B cell (primary cell): ENCODE measurements at regions not wholly inside any gene's neighbourhood (a gene's known extent, or its start where the extent isn't known, plus 50 kb on each side); places are given as distances from the start of the nearest gene placed in this dataset.

Experiments used
- ATAC-seq: fragments of 200-7000 bp; cut with Tn5 transposase; one replicate; pipeline ENCODE4 v1.10.0; 2021; ENCODE audit warnings: low read depth, mild to moderate bottlenecking, moderate number of reproducible peaks, moderate library complexity
- CTCF ChIA-PET: fragments of 350-600 bp; sonication (Branson Sonifier 250); formaldehyde crosslinking; loops from one replicate; lab custom pipeline; 2021; ENCODE audit warnings: antibody characterized with exemption, inconsistent platforms; lab: Charles Lee
- POLR2A ChIA-PET: fragments of 350-600 bp; sonication (Branson Sonifier 250); formaldehyde crosslinking; loops from one replicate; lab custom pipeline; 2021; ENCODE audit warnings: antibody characterized with exemption; lab: Charles Lee
- DNase-seq: peaks from one replicate; pipeline ENCODE4 v3.0.0; 2013
- H2AFZ ChIP-seq: 2 replicates; pipeline ENCODE4 v1.6.1; 2012; ENCODE audit warnings: mild to moderate bottlenecking, low read depth, low read length; ENCODE audit not compliant: insufficient read depth, poor library complexity, severe bottlenecking
- H3K27ac ChIP-seq, 2 donors: 1 replicate in 1 of 2; 2 replicates in 1 of 2; pipeline ENCODE4 v1.5.1; 2012 to 2013; ENCODE audit warnings: low read length in 2 of 2, mild to moderate bottlenecking in 2 of 2, moderate library complexity in 1 of 2
- H3K27me3 ChIP-seq, 4 experiments: fragments of 200-600 bp in 1 of 4; sonication (generic) in 1 of 4; replicated peaks in 1 of 4; 1 replicate in 2 of 4; 2 replicates in 2 of 4; pipeline versions ENCODE4 v1.6.1 to v1.7.0; 2013 to 2016; ENCODE audit warnings: low read length in 3 of 4, mild to moderate bottlenecking in 2 of 4, mixed read lengths in 1 of 4, moderate library complexity in 1 of 4; ENCODE audit not compliant: insufficient read depth in 4 of 4, control insufficient read depth in 3 of 4; ENCODE audit errors: control extremely low read depth in 1 of 4
- H3K36me3 ChIP-seq, 2 experiments: replicated peaks in 1 of 2; 1 replicate in 1 of 2; 2 replicates in 1 of 2; pipeline versions ENCODE4 v1.6.1 to v1.7.1; 2013; ENCODE audit warnings: low read length in 1 of 2; ENCODE audit not compliant: insufficient read depth in 2 of 2, control insufficient read depth in 1 of 2; ENCODE audit errors: control extremely low read depth in 1 of 2, extremely low read depth in 1 of 2
- H3K4me1 ChIP-seq, 2 donors: fragments of 200-600 bp in 1 of 2; sonication (generic) in 1 of 2; 1 replicate in 1 of 2; 2 replicates in 1 of 2; pipeline versions ENCODE4 v1.5.1 to v1.6.1; 2013 to 2017; ENCODE audit warnings: low read length in 2 of 2; ENCODE audit not compliant: control insufficient read depth in 2 of 2, insufficient read depth in 2 of 2
- H3K4me2 ChIP-seq: replicated peaks from 2 replicates; pipeline ENCODE3; 2012; ENCODE audit warnings: mild to moderate bottlenecking, low read depth, low read length; ENCODE audit not compliant: poor library complexity, severe bottlenecking
- H3K4me3 ChIP-seq, 5 experiments: fragments of 200-600 bp in 1 of 5; sonication (generic) in 1 of 5; 1 replicate in 3 of 5; 2 replicates in 2 of 5; pipeline versions ENCODE4 v1.5.1 to v1.7.0; 2011 to 2016; ENCODE audit warnings: low read length in 4 of 5, mild to moderate bottlenecking in 4 of 5, low read depth in 2 of 5, control low read depth in 1 of 5, moderate library complexity in 1 of 5; ENCODE audit not compliant: insufficient read depth in 1 of 5; ENCODE audit errors: control extremely low read depth in 1 of 5, extremely low read depth in 1 of 5
- H3K79me2 ChIP-seq: fragments of 200-600 bp; sonication (generic); one replicate; pipeline ENCODE4 v1.6.0; 2016; ENCODE audit warnings: low read length; ENCODE audit not compliant: control insufficient read depth, insufficient read depth
- H3K9ac ChIP-seq: fragments of 200-600 bp; sonication (generic); 2 replicates; pipeline ENCODE4 v1.6.1; 2017; ENCODE audit warnings: mild to moderate bottlenecking, low read length, moderate library complexity
- H3K9me3 ChIP-seq, 3 donors: one replicate each; pipeline versions ENCODE4 v1.6.1 to v1.7.1; 2013; ENCODE audit warnings: low read length in 2 of 3; ENCODE audit not compliant: control insufficient read depth in 2 of 3, insufficient read depth in 1 of 3; ENCODE audit errors: control extremely low read depth in 1 of 3
- H4K20me1 ChIP-seq: 2 replicates; pipeline ENCODE4 v1.6.0; 2012; ENCODE audit warnings: mild to moderate bottlenecking, low read length; ENCODE audit not compliant: insufficient read depth, control insufficient read depth, poor library complexity, severe bottlenecking
- H3K27ac Mint-ChIP-seq: one replicate; pipeline ENCODE4 v1.8.0; 2021; ENCODE audit warnings: mixed read lengths
- H3K27me3 Mint-ChIP-seq: one replicate; pipeline ENCODE4 v1.8.0; 2021; ENCODE audit warnings: mixed read lengths
- H3K4me1 Mint-ChIP-seq: one replicate; pipeline ENCODE4 v1.8.0; 2021; ENCODE audit warnings: mixed read lengths
- H3K4me3 Mint-ChIP-seq: one replicate; pipeline ENCODE4 v1.8.0; 2021; ENCODE audit warnings: mixed read lengths
- H3K9me3 Mint-ChIP-seq: one replicate; pipeline ENCODE4 v1.8.0; 2022; ENCODE audit warnings: mixed read lengths; ENCODE audit not compliant: insufficient read depth
- EZH2 ChIP-seq: IDR thresholded peaks from 2 replicates; pipeline ENCODE4 v1.6.1; 2012; ENCODE audit warnings: borderline replicate concordance, low read depth, mild to moderate bottlenecking, moderate library complexity, low read length; ENCODE audit not compliant: insufficient read depth, poor library complexity, severe bottlenecking
- WGBS: methylation state at CpG from one replicate; pipeline ENCODE4 v1.1.5; 2013; ENCODE audit warnings: missing lambda C conversion rate; ENCODE audit not compliant: insufficient coverage; 5-methylcytosine and 5-hydroxymethylcytosine counted together
- intact Hi-C: fragments of 100-400 bp; cut with micrococcal nuclease; formaldehyde crosslinking; loops from one replicate; pipeline ENCODE4 v1.10.0; 2022
- TF ChIP-seq, protein P1 (sequence below): fragments of 200-600 bp; IDR thresholded peaks from one replicate; pipeline ENCODE4 v1.8.0; 2022; ENCODE audit warnings: antibody characterized with exemption, mild to moderate bottlenecking

DNA sequence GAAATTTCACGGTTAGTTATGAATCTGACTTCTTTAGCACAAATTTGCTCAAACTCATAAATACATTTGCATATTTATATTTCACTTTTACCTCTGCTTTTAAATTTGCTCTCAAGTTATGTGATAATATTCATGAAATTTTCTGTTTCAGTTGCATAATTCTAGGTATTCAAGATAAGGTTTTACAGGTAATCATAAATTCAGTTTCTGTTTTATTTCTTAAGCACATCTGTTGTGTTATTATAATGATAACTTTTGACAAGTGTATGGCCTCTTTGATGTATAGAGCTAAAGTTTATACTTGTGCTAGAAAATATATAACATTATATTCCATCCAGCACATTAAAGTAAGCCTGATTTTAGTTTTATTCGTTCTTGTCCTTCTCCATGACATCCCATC is 308.1 kb downstream of the SLC7A11 start:
- DNase-seq, result no peak
- no peak overlapping the region for H2AFZ ChIP-seq
- H3K27ac ChIP-seq, result no peak overlapping the region
- CTCF ChIA-PET, result no interaction called here
- H3K79me2 ChIP-seq, result no peaks in the 10 kb centered on the region
- no peak overlapping the region for H3K9ac ChIP-seq
- H3K4me3 ChIP-seq, result no peak overlapping the region
- POLR2A ChIA-PET, result no interaction called here
- intact Hi-C loops, result no loop called here
- no peaks in the 10 kb centered on the region for H4K20me1 ChIP-seq
- WGBS, result no CpG with 5 or more reads among the region's 2 CpGs
- TF ChIP-seq EZH2, result no peak
- TF ChIP-seq, protein P1, sequence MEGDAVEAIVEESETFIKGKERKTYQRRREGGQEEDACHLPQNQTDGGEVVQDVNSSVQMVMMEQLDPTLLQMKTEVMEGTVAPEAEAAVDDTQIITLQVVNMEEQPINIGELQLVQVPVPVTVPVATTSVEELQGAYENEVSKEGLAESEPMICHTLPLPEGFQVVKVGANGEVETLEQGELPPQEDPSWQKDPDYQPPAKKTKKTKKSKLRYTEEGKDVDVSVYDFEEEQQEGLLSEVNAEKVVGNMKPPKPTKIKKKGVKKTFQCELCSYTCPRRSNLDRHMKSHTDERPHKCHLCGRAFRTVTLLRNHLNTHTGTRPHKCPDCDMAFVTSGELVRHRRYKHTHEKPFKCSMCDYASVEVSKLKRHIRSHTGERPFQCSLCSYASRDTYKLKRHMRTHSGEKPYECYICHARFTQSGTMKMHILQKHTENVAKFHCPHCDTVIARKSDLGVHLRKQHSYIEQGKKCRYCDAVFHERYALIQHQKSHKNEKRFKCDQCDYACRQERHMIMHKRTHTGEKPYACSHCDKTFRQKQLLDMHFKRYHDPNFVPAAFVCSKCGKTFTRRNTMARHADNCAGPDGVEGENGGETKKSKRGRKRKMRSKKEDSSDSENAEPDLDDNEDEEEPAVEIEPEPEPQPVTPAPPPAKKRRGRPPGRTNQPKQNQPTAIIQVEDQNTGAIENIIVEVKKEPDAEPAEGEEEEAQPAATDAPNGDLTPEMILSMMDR, result no peak
- no peaks in the 10 kb centered on the region for H3K4me1 Mint-ChIP-seq
- no peak overlapping the region for H3K4me2 ChIP-seq
- H3K27me3 ChIP-seq, result no peaks in the 10 kb centered on the region
- no peaks in the 10 kb centered on the region for H3K36me3 ChIP-seq
- no peak overlapping the region for H3K4me3 Mint-ChIP-seq
- no peak overlapping the region for H3K27ac Mint-ChIP-seq
- H3K4me1 ChIP-seq, result no peaks in the 10 kb centered on the region
- ATAC-seq, result no peak
- H3K9me3 ChIP-seq, result no peaks in the 10 kb centered on the region
- H3K9me3 Mint-ChIP-seq, result no peaks in the 10 kb centered on the region
- H3K27me3 Mint-ChIP-seq, result no peaks in the 10 kb centered on the region

DNA sequence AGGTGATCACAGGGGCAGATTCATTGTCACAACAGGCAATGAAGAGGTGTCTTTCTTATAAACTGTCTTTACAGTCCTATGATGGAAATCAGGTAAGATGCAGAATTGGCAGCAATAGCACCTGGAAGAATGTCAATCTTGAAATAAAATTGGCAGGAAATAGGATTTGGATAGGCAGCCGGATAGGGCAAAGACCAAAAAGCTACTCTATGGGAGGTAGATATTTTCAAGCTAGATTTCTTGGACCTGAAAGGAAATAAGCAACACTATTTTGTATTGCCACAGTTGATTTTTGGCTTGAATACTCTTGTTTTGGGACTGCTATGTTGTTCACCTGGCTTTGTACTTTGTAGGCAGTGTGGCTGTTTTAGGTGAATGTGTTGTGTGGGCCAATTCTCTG is 314.2 kb downstream of the SLC7A11 start:
- Histone ChIP-seq H3K36me3 (no peaks in the 10 kb centered on the region), H3K9me3 (no peaks in the 10 kb centered on the region), H3K4me2 (no peak overlapping the region), H4K20me1 (no peaks in the 10 kb centered on the region), H3K4me3 (no peak overlapping the region), H3K27ac (no peak overlapping the region), H3K79me2 (no peaks in the 10 kb centered on the region), H3K9ac (no peak overlapping the region), H3K27me3 (no peaks in the 10 kb centered on the region), H3K4me1 (no peaks in the 10 kb centered on the region), H2AFZ (no peak overlapping the region)
- ATAC-seq (no peak), DNase-seq (no peak)
- no peaks in the 10 kb centered on the region for H3K4me1 Mint-ChIP-seq
- TF ChIP-seq EZH2, result no peak
- TF ChIP-seq, protein P1, result no peak
- ChIA-PET POLR2A (no interaction called here), CTCF (no interaction called here)
- no peak overlapping the region for H3K27ac Mint-ChIP-seq
- no peak overlapping the region for H3K4me3 Mint-ChIP-seq
- intact Hi-C loops, result no loop called here
- no peaks in the 10 kb centered on the region for H3K27me3 Mint-ChIP-seq
- H3K9me3 Mint-ChIP-seq, result no peaks in the 10 kb centered on the region
- 80% methylated on average over 1 of the region's 1 CpG for WGBS
